Gastrocnemius medialis (tissue), 4 donors: ENCODE measurements at regions not wholly inside any gene's neighbourhood (a gene's known extent, or its start where the extent isn't known, plus 50 kb on each side); places are given as distances from the start of the nearest gene placed in this dataset.

Source experiments
- POLR2A ChIP-seq, 2 donors: fragments of 450-650 bp; IDR thresholded peaks; one replicate each; pipeline ENCODE4 v1.6.1; 2017; ENCODE audit warnings: antibody characterized with exemption in 2 of 2, mild to moderate bottlenecking in 2 of 2, moderate library complexity in 2 of 2
- TF ChIP-seq, protein P1 (sequence below), 5 experiments: fragments of 450-650 bp in 3 of 5; fragments of 200-600 bp in 2 of 5; sonication (generic) in 2 of 5; IDR thresholded peaks in 4 of 5; conservative IDR thresholded peaks in 1 of 5; 1 replicate in 4 of 5; 2 replicates in 1 of 5; pipeline ENCODE4 v1.5.1; 2016 to 2019; ENCODE audit warnings: antibody characterized with exemption in 5 of 5, mild to moderate bottlenecking in 3 of 5, moderate library complexity in 3 of 5

DNA sequence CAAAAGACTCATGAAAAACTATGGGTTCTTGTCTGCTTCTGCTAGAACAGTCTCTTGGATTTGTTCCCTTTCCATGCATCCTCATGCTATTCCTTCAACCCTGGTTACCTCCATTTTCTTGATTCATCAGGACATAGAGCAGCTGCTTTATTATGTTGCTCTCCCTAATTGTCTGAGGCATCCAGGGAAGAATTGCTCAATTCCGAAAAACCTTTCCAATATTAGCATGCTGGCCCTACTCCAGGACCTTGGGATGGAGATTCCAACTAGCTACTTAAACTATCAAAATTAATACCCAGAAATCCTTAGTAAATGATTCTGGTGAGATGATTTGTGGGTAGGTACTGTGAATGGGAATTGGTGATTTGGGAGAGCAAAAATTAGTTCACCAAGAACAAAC lies 56.6 kb upstream of the FAM47B start:
- TF ChIP-seq, protein P1, sequence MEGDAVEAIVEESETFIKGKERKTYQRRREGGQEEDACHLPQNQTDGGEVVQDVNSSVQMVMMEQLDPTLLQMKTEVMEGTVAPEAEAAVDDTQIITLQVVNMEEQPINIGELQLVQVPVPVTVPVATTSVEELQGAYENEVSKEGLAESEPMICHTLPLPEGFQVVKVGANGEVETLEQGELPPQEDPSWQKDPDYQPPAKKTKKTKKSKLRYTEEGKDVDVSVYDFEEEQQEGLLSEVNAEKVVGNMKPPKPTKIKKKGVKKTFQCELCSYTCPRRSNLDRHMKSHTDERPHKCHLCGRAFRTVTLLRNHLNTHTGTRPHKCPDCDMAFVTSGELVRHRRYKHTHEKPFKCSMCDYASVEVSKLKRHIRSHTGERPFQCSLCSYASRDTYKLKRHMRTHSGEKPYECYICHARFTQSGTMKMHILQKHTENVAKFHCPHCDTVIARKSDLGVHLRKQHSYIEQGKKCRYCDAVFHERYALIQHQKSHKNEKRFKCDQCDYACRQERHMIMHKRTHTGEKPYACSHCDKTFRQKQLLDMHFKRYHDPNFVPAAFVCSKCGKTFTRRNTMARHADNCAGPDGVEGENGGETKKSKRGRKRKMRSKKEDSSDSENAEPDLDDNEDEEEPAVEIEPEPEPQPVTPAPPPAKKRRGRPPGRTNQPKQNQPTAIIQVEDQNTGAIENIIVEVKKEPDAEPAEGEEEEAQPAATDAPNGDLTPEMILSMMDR (IDR thresholded peaks at IDR 0.05 in 4 of 5, conservative IDR thresholded peaks at IDR 0.05 in 1 of 5): no peak
- no peak for TF ChIP-seq POLR2A (IDR thresholded peaks at IDR 0.05)
